A549 (cell line): ENCODE measurements at regions not wholly inside any gene's neighbourhood (a gene's known extent, or its start where the extent isn't known, plus 50 kb on each side); places are given as distances from the start of the nearest gene placed in this dataset.

ENCODE experiments used
- ATAC-seq, 2 experiments: fragments of 200-7000 bp in 1 of 2; fragments of >200 bp in 1 of 2; cut with Nextera tagmentation in 1 of 2; cut with Tn5 transposase in 1 of 2; 3 replicates each; pipeline versions ENCODE4 v1.8.0 to v1.9.1; 2018 to 2020; ENCODE audit warnings: mild to moderate bottlenecking in 1 of 2, moderate library complexity in 1 of 2
- CTCF ChIA-PET: fragments of 300-600 bp; sonication (Branson Sonifier 250); formaldehyde crosslinking; extraction: SDS; loops from one replicate; lab custom pipeline; 2021; ENCODE audit warnings: antibody characterized with exemption, inconsistent platforms; lab: Yijun Ruan, JAX
- POLR2A ChIA-PET: fragments of 350-600 bp; formaldehyde crosslinking; extraction: SDS; loops from one replicate; lab custom pipeline; 2021; ENCODE audit warnings: antibody characterized with exemption, inconsistent platforms; lab: Yijun Ruan, JAX
- DNase-seq, 2 experiments: peaks; one replicate each; pipeline versions ENCODE4 v3.0.0 to v3.0.0-alpha.2; 2011 to 2016; ENCODE audit warnings: low read depth in 1 of 2, low spot score in 1 of 2
- FAIRE-seq: peaks from 2 replicates; lab custom pipeline; 2011; peaks lifted over from hg19 to GRCh38; lab: Jason Lieb, UNC
- H3K27ac ChIP-seq, 2 experiments: fragments of >200 bp; sonication (Bioruptor Twin); formaldehyde crosslinking; 3 replicates each; pipeline ENCODE4 v1.5.1; 2016 to 2017
- H3K4me1 ChIP-seq: fragments of >200 bp; sonication (Bioruptor Twin); formaldehyde crosslinking; 3 replicates; pipeline ENCODE4 v1.6.1; 2016
- H3K4me2 ChIP-seq: fragments of >200 bp; sonication (Bioruptor Twin); formaldehyde crosslinking; 3 replicates; pipeline ENCODE4 v1.6.1; 2016
- H3K4me3 ChIP-seq: fragments of >200 bp; sonication (Bioruptor Twin); formaldehyde crosslinking; 3 replicates; pipeline ENCODE4 v1.5.1; 2016
- H3K9me3 ChIP-seq: fragments of >200 bp; sonication (Bioruptor Twin); formaldehyde crosslinking; 3 replicates; pipeline ENCODE4 v1.6.1; 2016
- BHLHE40 ChIP-seq: IDR thresholded peaks from 2 replicates; pipeline ENCODE4 v1.6.1; 2012; ENCODE audit warnings: low read depth, low read length, inconsistent platforms
- CBX8 ChIP-seq: fragments of 200-600 bp; sonication (generic); IDR thresholded peaks from 2 replicates; pipeline ENCODE4 v1.6.1; 2016
- CHD4 ChIP-seq: fragments of 200-600 bp; sonication (generic); IDR thresholded peaks from 2 replicates; pipeline ENCODE4 v1.6.1; 2016; ENCODE audit warnings: antibody characterized with exemption, mild to moderate bottlenecking, borderline replicate concordance
- EHF ChIP-seq: fragments of 250-450 bp; sonication (Bioruptor Pico); IDR thresholded peaks from 2 replicates; pipeline ENCODE4 v1.5.0; 2020; ENCODE audit warnings: mild to moderate bottlenecking
- FOSB ChIP-seq: fragments of 250-450 bp; sonication (Bioruptor Pico); IDR thresholded peaks from 2 replicates; pipeline ENCODE4 v1.5.0; 2020; ENCODE audit warnings: mild to moderate bottlenecking, moderate library complexity
- FOXS1 ChIP-seq: fragments of 250-450 bp; sonication (Bioruptor Pico); IDR thresholded peaks from 2 replicates; pipeline ENCODE4 v1.5.0; 2020; ENCODE audit warnings: mild to moderate bottlenecking, moderate library complexity
- HDAC2 ChIP-seq: fragments of 200-600 bp; sonication (generic); IDR thresholded peaks from 2 replicates; pipeline ENCODE4 v1.6.1; 2016
- HOXB5 ChIP-seq: fragments of 250-450 bp; sonication (Bioruptor Pico); IDR thresholded peaks from 2 replicates; pipeline ENCODE4 v1.5.0; 2020; ENCODE audit warnings: mild to moderate bottlenecking, moderate library complexity
- MAFK ChIP-seq: fragments of 450-650 bp; IDR thresholded peaks from 2 replicates; pipeline ENCODE4 v1.6.1; 2014; ENCODE audit not compliant: partially characterized antibody
- MAZ ChIP-seq: fragments of 150-350 bp; IDR thresholded peaks from 2 replicates; pipeline ENCODE4 v1.6.1; 2014; ENCODE audit warnings: antibody characterized with exemption, low read depth, low read length, borderline replicate concordance
- NR3C1 ChIP-seq: fragments of >200 bp; sonication (Bioruptor Twin); formaldehyde crosslinking; IDR thresholded peaks from 3 replicates; pipeline ENCODE4 v1.6.1; 2017
- PHF8 ChIP-seq: fragments of 200-600 bp; sonication (generic); IDR thresholded peaks from 2 replicates; pipeline ENCODE4 v1.6.1; 2016; ENCODE audit warnings: low read depth, mild to moderate bottlenecking, antibody characterized with exemption, moderate library complexity, borderline replicate concordance
- RARB ChIP-seq: fragments of 250-450 bp; sonication (Bioruptor Pico); IDR thresholded peaks from 2 replicates; pipeline ENCODE4 v1.8.0; 2021; ENCODE audit warnings: mild to moderate bottlenecking, moderate library complexity
- ZC3H11A ChIP-seq: fragments of 450-650 bp; IDR thresholded peaks from 2 replicates; pipeline ENCODE4 v1.6.1; 2014; ENCODE audit warnings: antibody characterized with exemption, mild to moderate bottlenecking
- ZFP36 ChIP-seq: fragments of 450-650 bp; IDR thresholded peaks from 2 replicates; pipeline ENCODE4 v1.6.1; 2014; ENCODE audit warnings: borderline replicate concordance; ENCODE audit not compliant: partially characterized antibody
- ZSCAN20 ChIP-seq: fragments of 250-450 bp; sonication (Bioruptor Pico); IDR thresholded peaks from 2 replicates; pipeline ENCODE4 v1.8.0; 2022; ENCODE audit warnings: mild to moderate bottlenecking, moderate library complexity
- WGBS: methylation state at CpG from one replicate; pipeline ENCODE4 v1.1.6; 2017; ENCODE audit errors: missing lambda C conversion rate; 5-methylcytosine and 5-hydroxymethylcytosine counted together
- TF ChIP-seq, protein P1 (sequence below): IDR thresholded peaks from 2 replicates; pipeline ENCODE4 v1.6.1; 2012; ENCODE audit warnings: low read depth, borderline replicate concordance
- TF ChIP-seq, protein P2 (sequence below): fragments of 450-650 bp; IDR thresholded peaks from 2 replicates; pipeline ENCODE4 v1.6.1; 2014; ENCODE audit warnings: antibody characterized with exemption
- TF ChIP-seq, protein P3 (sequence below): fragments of >200 bp; sonication (Bioruptor Twin); formaldehyde crosslinking; IDR thresholded peaks from 3 replicates; pipeline ENCODE4 v1.5.1; 2016
- TF ChIP-seq, protein P4 (sequence below): fragments of >200 bp; sonication (Bioruptor Twin); formaldehyde crosslinking; IDR thresholded peaks from 2 replicates; pipeline ENCODE4 v1.6.1; 2016
- TF ChIP-seq, protein P5 (sequence below): IDR thresholded peaks from 2 replicates; pipeline ENCODE4 v1.6.1; 2012
- TF ChIP-seq, protein P6 (sequence below): IDR thresholded peaks from 2 replicates; pipeline ENCODE4 v1.6.1; 2012

DNA sequence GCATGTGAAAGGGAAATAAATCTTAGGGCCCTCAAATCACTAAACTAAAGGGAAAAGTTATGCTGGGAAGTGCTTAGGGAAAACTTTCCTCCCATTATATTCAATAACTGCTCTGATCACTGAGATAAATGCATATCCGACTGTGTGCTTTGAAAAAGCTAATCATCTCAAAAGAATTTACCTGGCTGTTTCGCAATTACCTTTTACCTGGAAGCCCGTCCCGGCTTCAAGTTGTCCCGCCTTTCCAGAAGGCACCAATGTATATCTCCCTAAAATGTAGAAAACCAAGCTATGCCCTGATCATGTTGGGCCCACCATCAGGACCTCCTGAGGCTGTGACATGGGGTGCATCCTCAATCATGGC is 394.6 kb upstream of the HSFY2 start:
- ATAC-seq: no peak
- CTCF ChIA-PET: no interaction called here
- POLR2A ChIA-PET: no interaction called here
- H3K27ac ChIP-seq: no peak overlapping the region
- H3K4me3 ChIP-seq: no peak overlapping the region
- no peaks in the 10 kb centered on the region for H3K9me3 ChIP-seq
- no peak overlapping the region for H3K4me2 ChIP-seq
- 46% methylated on average over 5 of the region's 5 CpGs for WGBS
- no peak for DNase-seq
- no peaks in the 10 kb centered on the region for H3K4me1 ChIP-seq
- TF ChIP-seq ZFP36 (no peak), RARB (CRISPR knock-in tag) (no peak), PHF8 (no peak), HDAC2 (no peak), EHF (no peak), CHD4 (no peak), FOXS1 (no peak), CBX8 (no peak)
- TF ChIP-seq, protein P1, sequence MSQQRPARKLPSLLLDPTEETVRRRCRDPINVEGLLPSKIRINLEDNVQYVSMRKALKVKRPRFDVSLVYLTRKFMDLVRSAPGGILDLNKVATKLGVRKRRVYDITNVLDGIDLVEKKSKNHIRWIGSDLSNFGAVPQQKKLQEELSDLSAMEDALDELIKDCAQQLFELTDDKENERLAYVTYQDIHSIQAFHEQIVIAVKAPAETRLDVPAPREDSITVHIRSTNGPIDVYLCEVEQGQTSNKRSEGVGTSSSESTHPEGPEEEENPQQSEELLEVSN: no peak
- TF ChIP-seq, protein P2, sequence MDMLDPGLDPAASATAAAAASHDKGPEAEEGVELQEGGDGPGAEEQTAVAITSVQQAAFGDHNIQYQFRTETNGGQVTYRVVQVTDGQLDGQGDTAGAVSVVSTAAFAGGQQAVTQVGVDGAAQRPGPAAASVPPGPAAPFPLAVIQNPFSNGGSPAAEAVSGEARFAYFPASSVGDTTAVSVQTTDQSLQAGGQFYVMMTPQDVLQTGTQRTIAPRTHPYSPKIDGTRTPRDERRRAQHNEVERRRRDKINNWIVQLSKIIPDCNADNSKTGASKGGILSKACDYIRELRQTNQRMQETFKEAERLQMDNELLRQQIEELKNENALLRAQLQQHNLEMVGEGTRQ: no peak
- TF ChIP-seq, protein P3, sequence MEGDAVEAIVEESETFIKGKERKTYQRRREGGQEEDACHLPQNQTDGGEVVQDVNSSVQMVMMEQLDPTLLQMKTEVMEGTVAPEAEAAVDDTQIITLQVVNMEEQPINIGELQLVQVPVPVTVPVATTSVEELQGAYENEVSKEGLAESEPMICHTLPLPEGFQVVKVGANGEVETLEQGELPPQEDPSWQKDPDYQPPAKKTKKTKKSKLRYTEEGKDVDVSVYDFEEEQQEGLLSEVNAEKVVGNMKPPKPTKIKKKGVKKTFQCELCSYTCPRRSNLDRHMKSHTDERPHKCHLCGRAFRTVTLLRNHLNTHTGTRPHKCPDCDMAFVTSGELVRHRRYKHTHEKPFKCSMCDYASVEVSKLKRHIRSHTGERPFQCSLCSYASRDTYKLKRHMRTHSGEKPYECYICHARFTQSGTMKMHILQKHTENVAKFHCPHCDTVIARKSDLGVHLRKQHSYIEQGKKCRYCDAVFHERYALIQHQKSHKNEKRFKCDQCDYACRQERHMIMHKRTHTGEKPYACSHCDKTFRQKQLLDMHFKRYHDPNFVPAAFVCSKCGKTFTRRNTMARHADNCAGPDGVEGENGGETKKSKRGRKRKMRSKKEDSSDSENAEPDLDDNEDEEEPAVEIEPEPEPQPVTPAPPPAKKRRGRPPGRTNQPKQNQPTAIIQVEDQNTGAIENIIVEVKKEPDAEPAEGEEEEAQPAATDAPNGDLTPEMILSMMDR: no peak
- no peak for FAIRE-seq

DNA sequence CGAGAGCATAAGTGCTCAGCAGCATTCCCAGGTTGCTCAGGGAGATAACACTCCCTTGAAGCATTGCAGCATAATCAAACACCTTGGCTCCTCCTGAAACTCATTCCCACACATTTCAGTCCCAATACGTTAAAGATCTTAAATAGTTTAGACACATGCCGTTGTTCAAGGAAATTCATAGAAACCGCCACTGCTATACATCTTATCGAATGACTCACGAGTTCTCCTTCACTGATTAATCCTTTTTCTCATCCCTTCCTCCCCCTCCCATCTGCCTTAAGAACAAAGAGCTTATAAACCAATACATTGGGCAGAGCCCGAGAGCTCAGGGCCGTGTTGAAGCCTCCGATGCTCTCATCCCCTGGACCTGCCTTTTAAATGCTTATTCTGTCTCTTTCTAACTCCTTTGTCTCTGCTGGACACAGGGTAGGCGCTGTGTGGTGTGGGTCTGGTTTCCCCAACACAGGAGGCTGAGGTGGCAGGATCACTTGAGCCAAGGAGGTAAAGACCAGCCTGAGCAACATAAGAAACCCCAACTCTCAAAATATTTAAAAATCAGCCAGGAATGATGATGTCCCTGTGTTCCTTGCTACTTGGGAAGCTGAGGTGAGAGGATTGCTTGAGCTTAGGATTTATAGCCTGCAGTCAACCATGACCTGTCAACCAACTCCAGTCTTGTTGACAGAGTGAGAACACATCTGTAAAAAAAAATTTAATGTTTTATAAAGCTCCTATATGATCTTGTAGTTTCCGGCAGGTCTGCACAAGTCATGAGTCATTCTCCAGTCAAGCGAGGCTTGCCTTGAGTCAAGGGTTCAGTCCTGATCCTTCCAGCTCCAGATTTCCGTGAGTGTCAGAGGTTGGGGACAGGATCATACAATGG is 394.0 kb upstream of the HSFY2 start:
- 35% methylated on average over 13 of the region's 13 CpGs for WGBS
- TF ChIP-seq BHLHE40 (no peak), ZSCAN20 (no peak), ZFP36 (no peak), HDAC2 (no peak), MAFK (no peak)
- TF ChIP-seq, protein P4, sequence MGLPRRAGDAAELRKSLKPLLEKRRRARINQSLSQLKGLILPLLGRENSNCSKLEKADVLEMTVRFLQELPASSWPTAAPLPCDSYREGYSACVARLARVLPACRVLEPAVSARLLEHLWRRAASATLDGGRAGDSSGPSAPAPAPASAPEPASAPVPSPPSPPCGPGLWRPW: no peak
- TF ChIP-seq, all 56 proteins: peak for 0
- no peak for FAIRE-seq

DNA sequence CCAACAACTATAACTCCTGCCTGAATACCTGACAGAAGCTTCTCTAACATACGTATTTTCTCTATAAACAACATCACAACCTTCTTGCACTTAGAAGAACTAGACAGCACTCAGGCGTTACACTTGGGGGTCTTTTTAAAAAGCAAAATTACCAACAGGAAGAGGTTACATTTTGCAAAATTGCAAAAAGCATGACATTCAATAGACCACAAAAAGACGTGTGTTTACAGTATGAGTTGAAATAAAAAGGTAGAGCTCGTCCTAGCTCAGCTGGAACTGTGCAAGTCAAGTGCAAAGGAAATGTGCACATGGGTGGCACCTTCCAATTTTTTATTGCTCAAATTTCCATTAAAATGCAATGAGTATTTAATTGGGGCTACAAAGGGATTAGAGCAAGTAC is 375.2 kb upstream of the HSFY2 start:
- 6% methylated on average over 4 of the region's 4 CpGs for WGBS
- H3K4me3 ChIP-seq: no peak overlapping the region
- no peaks in the 10 kb centered on the region for H3K9me3 ChIP-seq
- H3K4me1 ChIP-seq: no peaks in the 10 kb centered on the region
- CTCF ChIA-PET: no interaction called here
- FAIRE-seq (no peak), ATAC-seq (no peak), DNase-seq (no peak)
- H3K4me2 ChIP-seq: no peak overlapping the region
- TF ChIP-seq, protein P4: no peak
- TF ChIP-seq HDAC2: no peak
- TF ChIP-seq MAZ: no peak
- TF ChIP-seq, protein P5, sequence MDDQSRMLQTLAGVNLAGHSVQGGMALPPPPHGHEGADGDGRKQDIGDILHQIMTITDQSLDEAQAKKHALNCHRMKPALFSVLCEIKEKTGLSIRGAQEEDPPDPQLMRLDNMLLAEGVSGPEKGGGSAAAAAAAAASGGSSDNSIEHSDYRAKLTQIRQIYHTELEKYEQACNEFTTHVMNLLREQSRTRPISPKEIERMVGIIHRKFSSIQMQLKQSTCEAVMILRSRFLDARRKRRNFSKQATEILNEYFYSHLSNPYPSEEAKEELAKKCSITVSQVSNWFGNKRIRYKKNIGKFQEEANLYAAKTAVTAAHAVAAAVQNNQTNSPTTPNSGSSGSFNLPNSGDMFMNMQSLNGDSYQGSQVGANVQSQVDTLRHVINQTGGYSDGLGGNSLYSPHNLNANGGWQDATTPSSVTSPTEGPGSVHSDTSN: no peak
- TF ChIP-seq, protein P6, sequence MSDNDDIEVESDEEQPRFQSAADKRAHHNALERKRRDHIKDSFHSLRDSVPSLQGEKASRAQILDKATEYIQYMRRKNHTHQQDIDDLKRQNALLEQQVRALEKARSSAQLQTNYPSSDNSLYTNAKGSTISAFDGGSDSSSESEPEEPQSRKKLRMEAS: no peak
- no peak for TF ChIP-seq HOXB5
- TF ChIP-seq FOSB (CRISPR knock-in tag): no peak
- no peak for TF ChIP-seq NR3C1
- no peak for TF ChIP-seq ZC3H11A
- POLR2A ChIA-PET: no interaction called here
- no peak overlapping the region for H3K27ac ChIP-seq

More for the DNA sequence above, 394.0 kb upstream of the HSFY2 start:
- DNase-seq: no peak
- no peak for ATAC-seq
- Histone ChIP-seq H3K4me1 (no peaks in the 10 kb centered on the region), H3K4me2 (no peak overlapping the region), H3K4me3 (no peak overlapping the region), H3K9me3 (no peaks in the 10 kb centered on the region), H3K27ac (no peak overlapping the region)
- CTCF ChIA-PET: no interaction called here
- POLR2A ChIA-PET: no interaction called here
